SK-N-SH (cell line): ENCODE measurements at regions not wholly inside any gene's neighbourhood (a gene's known extent, or its start where the extent isn't known, plus 50 kb on each side); places are given as distances from the start of the nearest gene placed in this dataset.

Experiments used
- CTCF ChIA-PET: fragments of 300-600, 350-600 bp; formaldehyde crosslinking; extraction: SDS; loops from one replicate; lab custom pipeline; 2021; lab: Yijun Ruan, JAX
- POLR2A ChIA-PET: fragments of 350-600 bp; sonication (Branson Sonifier 250); formaldehyde crosslinking; extraction: SDS; loops from one replicate; lab custom pipeline; 2020; ENCODE audit warnings: antibody characterized with exemption, inconsistent platforms; lab: Yijun Ruan, JAX
- DNase-seq: peaks from one replicate; pipeline ENCODE4 v3.0.0; 2012
- H2AFZ ChIP-seq: fragments of 200-600 bp; sonication (generic); 2 replicates; pipeline ENCODE4 v1.8.1; 2016; ENCODE audit warnings: antibody characterized with exemption, mild to moderate bottlenecking, low read depth
- H3F3A ChIP-seq: fragments of 200-600 bp; sonication (generic); replicated peaks from 2 replicates; pipeline ENCODE3; 2016; ENCODE audit warnings: antibody characterized with exemption, mild to moderate bottlenecking; ENCODE audit not compliant: insufficient read depth
- H3K27ac ChIP-seq, 2 experiments: fragments of 200-500 bp in 1 of 2; fragments of 200-600 bp in 1 of 2; sonication (Bioruptor generic) in 1 of 2; sonication (generic), shearing (Covaris generic) in 1 of 2; 2 replicates each; pipeline versions ENCODE4 v1.5.1 to v1.6.1; 2014 to 2016; ENCODE audit warnings: low read depth in 2 of 2, inconsistent platforms in 1 of 2, low read length in 1 of 2, mild to moderate bottlenecking in 1 of 2, mixed read lengths in 1 of 2
- H3K27me3 ChIP-seq: fragments of 200-600 bp; sonication (generic), shearing (Covaris generic); 2 replicates; pipeline ENCODE4 v1.6.1; 2016; ENCODE audit warnings: mixed run types; ENCODE audit not compliant: insufficient read depth
- H3K36me3 ChIP-seq, 2 experiments: fragments of 200-500 bp in 1 of 2; fragments of 200-600 bp in 1 of 2; sonication (Bioruptor generic) in 1 of 2; sonication (generic) in 1 of 2; replicated peaks in 1 of 2; 2 replicates each; pipeline versions ENCODE3 to v1.5.1; 2014 to 2016; ENCODE audit warnings: low read length in 1 of 2, mild to moderate bottlenecking in 1 of 2; ENCODE audit not compliant: insufficient read depth in 2 of 2, control insufficient read depth in 1 of 2
- H3K4me1 ChIP-seq, 2 experiments: fragments of 200-500 bp in 1 of 2; fragments of 200-600 bp in 1 of 2; sonication (Bioruptor generic) in 1 of 2; sonication (generic), shearing (Covaris generic) in 1 of 2; 2 replicates each; pipeline versions ENCODE4 v1.5.1 to v1.6.1; 2014 to 2016; ENCODE audit warnings: low read depth in 1 of 2, low read length in 1 of 2, mixed run types in 1 of 2; ENCODE audit not compliant: insufficient read depth in 2 of 2, control insufficient read depth in 1 of 2
- H3K4me2 ChIP-seq: fragments of 200-600 bp; sonication (generic), shearing (Covaris generic); 2 replicates; pipeline ENCODE4 v1.6.1; 2017; ENCODE audit warnings: mixed run types
- H3K4me3 ChIP-seq, 2 experiments: fragments of 200-500 bp in 1 of 2; fragments of 200-600 bp in 1 of 2; sonication (Bioruptor generic) in 1 of 2; sonication (generic), shearing (Covaris generic) in 1 of 2; 2 replicates each; pipeline versions ENCODE4 v1.5.1 to v1.8.1; 2014 to 2016; ENCODE audit warnings: low read depth in 2 of 2, inconsistent platforms in 1 of 2, low read length in 1 of 2, mild to moderate bottlenecking in 1 of 2, mixed read lengths in 1 of 2, moderate library complexity in 1 of 2
- H3K79me2 ChIP-seq: fragments of 200-600 bp; sonication (generic); 2 replicates; pipeline ENCODE4 v1.8.1; 2017; ENCODE audit warnings: mild to moderate bottlenecking; ENCODE audit not compliant: insufficient read depth
- H3K9ac ChIP-seq: fragments of 200-600 bp; sonication (generic); 2 replicates; pipeline ENCODE4 v1.6.1; 2017; ENCODE audit warnings: mixed run types
- H3K9me2 ChIP-seq: fragments of 200-600 bp; sonication (generic); 2 replicates; pipeline ENCODE4 v1.6.1; 2017; ENCODE audit warnings: mixed run types
- H3K9me3 ChIP-seq: fragments of 200-600 bp; sonication (generic); 2 replicates; pipeline ENCODE4 v1.6.1; 2017; ENCODE audit warnings: mixed run types, mild to moderate bottlenecking, moderate library complexity
- H4K20me1 ChIP-seq: fragments of 200-600 bp; sonication (generic); 2 replicates; pipeline ENCODE4 v1.6.1; 2017; ENCODE audit warnings: mild to moderate bottlenecking, mixed run types; ENCODE audit not compliant: insufficient read depth
- CHD2 ChIP-seq: fragments of 150-350 bp; IDR thresholded peaks from 2 replicates; pipeline ENCODE4 v1.6.1; 2018; ENCODE audit warnings: low read length; ENCODE audit not compliant: partially characterized antibody
- FOXJ3 ChIP-seq: sonication (generic); formaldehyde crosslinking; IDR thresholded peaks from 2 replicates; pipeline ENCODE4 v1.5.1; 2020; ENCODE audit warnings: mild to moderate bottlenecking, missing genetic modification reagents
- GATA2 ChIP-seq: sonication (generic); formaldehyde crosslinking; IDR thresholded peaks from 2 replicates; pipeline ENCODE4 v1.5.0; 2020; ENCODE audit warnings: mild to moderate bottlenecking, missing genetic modification reagents
- JUND ChIP-seq: IDR thresholded peaks from 2 replicates; pipeline ENCODE4 v1.4.0; 2012
- MEF2A ChIP-seq: IDR thresholded peaks from 2 replicates; pipeline ENCODE4 v1.4.0; 2012; ENCODE audit warnings: low read depth, borderline replicate concordance
- NFIC ChIP-seq: IDR thresholded peaks from 2 replicates; pipeline ENCODE4 v1.4.0; 2012; ENCODE audit warnings: borderline replicate concordance
- NRF1 ChIP-seq: IDR thresholded peaks from 2 replicates; pipeline ENCODE4 v1.6.1; 2012; ENCODE audit warnings: low read depth, mild to moderate bottlenecking, low read length
- RCOR1 ChIP-seq: fragments of 150-350 bp; IDR thresholded peaks from 2 replicates; pipeline ENCODE4 v1.6.1; 2017; ENCODE audit warnings: antibody characterized with exemption, low read length
- RXRA ChIP-seq: IDR thresholded peaks from 2 replicates; pipeline ENCODE4 v1.4.0; 2012; ENCODE audit warnings: low read depth, mild to moderate bottlenecking, borderline replicate concordance
- SIN3A ChIP-seq: IDR thresholded peaks from 2 replicates; pipeline ENCODE4 v1.6.1; 2012; ENCODE audit warnings: low read depth, mild to moderate bottlenecking, low read length, moderate library complexity, borderline replicate concordance
- SMC3 ChIP-seq: IDR thresholded peaks from 2 replicates; pipeline ENCODE4 v1.6.1; 2012; ENCODE audit warnings: low read depth, low read length, improper control_type of control experiment
- TAF1 ChIP-seq: IDR thresholded peaks from 2 replicates; pipeline ENCODE4 v1.6.1; 2012; ENCODE audit warnings: low read depth, mild to moderate bottlenecking, low read length, moderate library complexity, borderline replicate concordance
- YY1 ChIP-seq: IDR thresholded peaks from 2 replicates; pipeline ENCODE4 v1.4.0; 2012; ENCODE audit warnings: low read depth, mild to moderate bottlenecking
- TF ChIP-seq, protein P1 (sequence below): IDR thresholded peaks from 2 replicates; pipeline ENCODE4 v1.4.0; 2012; ENCODE audit warnings: low read depth, borderline replicate concordance
- TF ChIP-seq, protein P2 (sequence below): IDR thresholded peaks from 2 replicates; pipeline ENCODE4; 2012
- TF ChIP-seq, protein P3 (sequence below): fragments of 150-350 bp; IDR thresholded peaks from 2 replicates; pipeline ENCODE4 v1.6.1; 2016; ENCODE audit warnings: mild to moderate bottlenecking, low read depth, low read length
- TF ChIP-seq, protein P4 (sequence below): fragments of 200-600 bp; sonication (generic); IDR thresholded peaks from 2 replicates; pipeline ENCODE4 v1.6.1; 2017; ENCODE audit warnings: antibody characterized with exemption, mild to moderate bottlenecking, moderate library complexity

DNA sequence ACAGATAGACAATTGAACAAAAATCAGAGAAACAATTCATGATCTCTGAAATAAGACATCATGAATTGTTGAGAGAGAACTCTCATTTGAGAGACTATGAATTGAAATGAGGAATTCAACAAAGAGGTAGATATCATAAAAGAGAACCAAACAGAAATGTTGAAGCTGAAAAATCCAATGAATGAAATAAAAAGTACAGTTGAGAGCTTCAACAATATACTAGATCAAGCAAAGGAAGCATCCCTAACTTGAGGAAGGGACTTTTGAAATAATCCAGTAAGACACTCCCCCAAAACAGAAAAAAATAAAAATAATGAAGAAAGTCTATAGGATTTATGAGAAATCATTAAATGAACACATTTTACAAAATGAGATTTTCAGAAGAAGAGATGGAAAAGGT lies 310.0 kb upstream of the PCDH10 start:
- Histone ChIP-seq H3K9ac (no peak overlapping the region), H3K4me3 (no peak overlapping the region), H3K4me1 (no peaks in the 10 kb centered on the region), H3K9me3 (no peaks in the 10 kb centered on the region), H2AFZ (no peak overlapping the region), H3K27ac (no peak overlapping the region), H3F3A (no peaks in the 10 kb centered on the region), H3K4me2 (no peak overlapping the region), H3K36me3 (no peaks in the 10 kb centered on the region), H3K27me3 (no peaks in the 10 kb centered on the region), H4K20me1 (no peaks in the 10 kb centered on the region), H3K9me2 (no peaks in the 10 kb centered on the region), H3K79me2 (no peaks in the 10 kb centered on the region)
- CTCF ChIA-PET, result no interaction called here
- TF ChIP-seq, protein P1, sequence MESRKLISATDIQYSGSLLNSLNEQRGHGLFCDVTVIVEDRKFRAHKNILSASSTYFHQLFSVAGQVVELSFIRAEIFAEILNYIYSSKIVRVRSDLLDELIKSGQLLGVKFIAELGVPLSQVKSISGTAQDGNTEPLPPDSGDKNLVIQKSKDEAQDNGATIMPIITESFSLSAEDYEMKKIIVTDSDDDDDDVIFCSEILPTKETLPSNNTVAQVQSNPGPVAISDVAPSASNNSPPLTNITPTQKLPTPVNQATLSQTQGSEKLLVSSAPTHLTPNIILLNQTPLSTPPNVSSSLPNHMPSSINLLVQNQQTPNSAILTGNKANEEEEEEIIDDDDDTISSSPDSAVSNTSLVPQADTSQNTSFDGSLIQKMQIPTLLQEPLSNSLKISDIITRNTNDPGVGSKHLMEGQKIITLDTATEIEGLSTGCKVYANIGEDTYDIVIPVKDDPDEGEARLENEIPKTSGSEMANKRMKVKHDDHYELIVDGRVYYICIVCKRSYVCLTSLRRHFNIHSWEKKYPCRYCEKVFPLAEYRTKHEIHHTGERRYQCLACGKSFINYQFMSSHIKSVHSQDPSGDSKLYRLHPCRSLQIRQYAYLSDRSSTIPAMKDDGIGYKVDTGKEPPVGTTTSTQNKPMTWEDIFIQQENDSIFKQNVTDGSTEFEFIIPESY, result no peak
- TF ChIP-seq RXRA, result no peak
- TF ChIP-seq, protein P2, sequence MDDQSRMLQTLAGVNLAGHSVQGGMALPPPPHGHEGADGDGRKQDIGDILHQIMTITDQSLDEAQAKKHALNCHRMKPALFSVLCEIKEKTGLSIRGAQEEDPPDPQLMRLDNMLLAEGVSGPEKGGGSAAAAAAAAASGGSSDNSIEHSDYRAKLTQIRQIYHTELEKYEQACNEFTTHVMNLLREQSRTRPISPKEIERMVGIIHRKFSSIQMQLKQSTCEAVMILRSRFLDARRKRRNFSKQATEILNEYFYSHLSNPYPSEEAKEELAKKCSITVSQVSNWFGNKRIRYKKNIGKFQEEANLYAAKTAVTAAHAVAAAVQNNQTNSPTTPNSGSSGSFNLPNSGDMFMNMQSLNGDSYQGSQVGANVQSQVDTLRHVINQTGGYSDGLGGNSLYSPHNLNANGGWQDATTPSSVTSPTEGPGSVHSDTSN, result no peak
- no peak for TF ChIP-seq MEF2A
- TF ChIP-seq, protein P3, sequence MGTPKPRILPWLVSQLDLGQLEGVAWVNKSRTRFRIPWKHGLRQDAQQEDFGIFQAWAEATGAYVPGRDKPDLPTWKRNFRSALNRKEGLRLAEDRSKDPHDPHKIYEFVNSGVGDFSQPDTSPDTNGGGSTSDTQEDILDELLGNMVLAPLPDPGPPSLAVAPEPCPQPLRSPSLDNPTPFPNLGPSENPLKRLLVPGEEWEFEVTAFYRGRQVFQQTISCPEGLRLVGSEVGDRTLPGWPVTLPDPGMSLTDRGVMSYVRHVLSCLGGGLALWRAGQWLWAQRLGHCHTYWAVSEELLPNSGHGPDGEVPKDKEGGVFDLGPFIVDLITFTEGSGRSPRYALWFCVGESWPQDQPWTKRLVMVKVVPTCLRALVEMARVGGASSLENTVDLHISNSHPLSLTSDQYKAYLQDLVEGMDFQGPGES, result no peak
- no peak for TF ChIP-seq FOXJ3
- TF ChIP-seq CHD2, result no peak
- no peak for TF ChIP-seq SIN3A
- no peak for TF ChIP-seq TAF1
- TF ChIP-seq, protein P4, sequence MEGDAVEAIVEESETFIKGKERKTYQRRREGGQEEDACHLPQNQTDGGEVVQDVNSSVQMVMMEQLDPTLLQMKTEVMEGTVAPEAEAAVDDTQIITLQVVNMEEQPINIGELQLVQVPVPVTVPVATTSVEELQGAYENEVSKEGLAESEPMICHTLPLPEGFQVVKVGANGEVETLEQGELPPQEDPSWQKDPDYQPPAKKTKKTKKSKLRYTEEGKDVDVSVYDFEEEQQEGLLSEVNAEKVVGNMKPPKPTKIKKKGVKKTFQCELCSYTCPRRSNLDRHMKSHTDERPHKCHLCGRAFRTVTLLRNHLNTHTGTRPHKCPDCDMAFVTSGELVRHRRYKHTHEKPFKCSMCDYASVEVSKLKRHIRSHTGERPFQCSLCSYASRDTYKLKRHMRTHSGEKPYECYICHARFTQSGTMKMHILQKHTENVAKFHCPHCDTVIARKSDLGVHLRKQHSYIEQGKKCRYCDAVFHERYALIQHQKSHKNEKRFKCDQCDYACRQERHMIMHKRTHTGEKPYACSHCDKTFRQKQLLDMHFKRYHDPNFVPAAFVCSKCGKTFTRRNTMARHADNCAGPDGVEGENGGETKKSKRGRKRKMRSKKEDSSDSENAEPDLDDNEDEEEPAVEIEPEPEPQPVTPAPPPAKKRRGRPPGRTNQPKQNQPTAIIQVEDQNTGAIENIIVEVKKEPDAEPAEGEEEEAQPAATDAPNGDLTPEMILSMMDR, result no peak
- no peak for TF ChIP-seq JUND
- TF ChIP-seq RCOR1, result no peak
- no peak for TF ChIP-seq SMC3
- TF ChIP-seq NRF1, result no peak
- no peak for TF ChIP-seq NFIC
- no peak for TF ChIP-seq YY1
- TF ChIP-seq GATA2 (CRISPR knock-in tag), result no peak
- DNase-seq, result no peak
- POLR2A ChIA-PET, result no interaction called here
